Stimulated activated CD4-positive, alpha-beta T cell treated with anti-CD3 and anti-CD28 coated beads, Interleukin-4, amount 100 ng/mL, for 48 hours (primary cell): ENCODE measurements at regions not wholly inside any gene's neighbourhood (a gene's known extent, or its start where the extent isn't known, plus 50 kb on each side); places are given as distances from the start of the nearest gene placed in this dataset.

Experiments used
- DNase-seq, 2 donors: peaks; one replicate each; pipeline ENCODE4 v3.0.0-alpha.2; 2020; ENCODE audit warnings: low read depth in 2 of 2

- DNase-seq, result no peak
Observed at GRCh38 chr16:50996166-50996829, 154.8 kb downstream of the SALL1 start.

GRCh38 chr16:50994995-50995394, 156.1 kb downstream of the SALL1 start:
- DNase-seq, result no peak

GRCh38 chr16:50992350-50993032, 158.6 kb downstream of the SALL1 start:
- DNase-seq, result no peak

- no peak for DNase-seq
Observed at GRCh38 chr16:50991436-50991835, 159.6 kb downstream of the SALL1 start.

- no peak for DNase-seq
Observed at GRCh38 chr16:50991006-50991405, 160.1 kb downstream of the SALL1 start.

- no peak for DNase-seq
Observed at GRCh38 chr16:50989047-50989446, 162.0 kb downstream of the SALL1 start.

- no peak for DNase-seq
Observed at GRCh38 chr16:50988441-50988840, 162.6 kb downstream of the SALL1 start.

GRCh38 chr16:50986453-50986852, 164.6 kb downstream of the SALL1 start:
- DNase-seq, result no peak

- no peak for DNase-seq
Observed at GRCh38 chr16:50985733-50986132, 165.3 kb downstream of the SALL1 start.

GRCh38 chr16:50984688-50985087, 166.4 kb downstream of the SALL1 start:
- no peak for DNase-seq

- DNase-seq, result no peak
Observed at GRCh38 chr16:50982808-50983207, 168.3 kb downstream of the SALL1 start.

- DNase-seq, result no peak
Observed at GRCh38 chr16:50981951-50982350, 169.1 kb downstream of the SALL1 start.

- no peak for DNase-seq
Observed at GRCh38 chr16:50980666-50981065, 170.4 kb downstream of the SALL1 start.

GRCh38 chr16:50979806-50980620, 171.1 kb downstream of the SALL1 start:
- DNase-seq, result no peak

- no peak for DNase-seq
Observed at GRCh38 chr16:50977138-50977537, 173.9 kb downstream of the SALL1 start.

- no peak for DNase-seq
Observed at GRCh38 chr16:50974438-50975036, 176.5 kb downstream of the SALL1 start.

GRCh38 chr16:50972876-50973275, 178.2 kb downstream of the SALL1 start:
- DNase-seq, result no peak

GRCh38 chr16:50970281-50970680, 180.8 kb downstream of the SALL1 start:
- no peak for DNase-seq

- no peak for DNase-seq
Observed at GRCh38 chr16:50967827-50968612, 183.1 kb downstream of the SALL1 start.

GRCh38 chr16:50964491-50964890, 186.6 kb downstream of the SALL1 start:
- no peak for DNase-seq

- DNase-seq, result no peak
Observed at GRCh38 chr16:50961952-50962351, 189.1 kb downstream of the SALL1 start.
